ENCODE measurements at regions not wholly inside any gene's neighbourhood (a gene's known extent, or its start where the extent isn't known, plus 50 kb on each side); places are given as distances from the start of the nearest gene placed in this dataset.

GRCh38 chr6:166242888-166243287, 65.3 kb downstream of the PRR18 start:
- TF ChIP-seq CTCF (IDR thresholded peaks at IDR 0.05; ENCODE audit: low read length) (no peak), EZH2 (optimal IDR thresholded peaks at IDR 0.05; ENCODE audit: low read depth, low read length) (no peak)

Data from MM.1S (cell line).